SK-N-SH treated with all-trans-retinoic acid at 6 μM for 48 hours (cell line): ENCODE measurements at regions not wholly inside any gene's neighbourhood (a gene's known extent, or its start where the extent isn't known, plus 50 kb on each side); places are given as distances from the start of the nearest gene placed in this dataset.

Experiments used
- CREB5 ChIP-seq: fragments of 250-450 bp; sonication (Bioruptor Pico); IDR thresholded peaks from 2 replicates; pipeline ENCODE4 v1.5.1; 2020; ENCODE audit warnings: low read depth, mild to moderate bottlenecking, moderate library complexity
- CSDC2 ChIP-seq: fragments of 250-450 bp; sonication (Bioruptor Pico); IDR thresholded peaks from 2 replicates; pipeline ENCODE4 v1.5.0; 2020; ENCODE audit warnings: mild to moderate bottlenecking, moderate library complexity
- ESRRG ChIP-seq: fragments of 250-450 bp; sonication (Bioruptor Pico); IDR thresholded peaks from 2 replicates; pipeline ENCODE4 v1.6.1; 2021; ENCODE audit warnings: mild to moderate bottlenecking
- ISL1 ChIP-seq: fragments of 250-450 bp; sonication (Bioruptor Pico); IDR thresholded peaks from 2 replicates; pipeline ENCODE4 v2.1.2; 2022; ENCODE audit warnings: mild to moderate bottlenecking, moderate library complexity
- PATZ1 ChIP-seq: fragments of 250-450 bp; sonication (Bioruptor Pico); IDR thresholded peaks from 2 replicates; pipeline ENCODE4 v1.8.0; 2020; ENCODE audit warnings: mild to moderate bottlenecking, moderate library complexity, borderline replicate concordance
- RARB ChIP-seq: fragments of 250-450 bp; sonication (Bioruptor Pico); IDR thresholded peaks from 2 replicates; pipeline ENCODE4 v1.8.0; 2021; ENCODE audit warnings: mild to moderate bottlenecking, moderate library complexity
- SNAI2 ChIP-seq: fragments of 250-450 bp; sonication (Bioruptor Pico); IDR thresholded peaks from 2 replicates; pipeline ENCODE4 v1.5.0; 2020; ENCODE audit warnings: mild to moderate bottlenecking, moderate library complexity
- ZFP3 ChIP-seq: fragments of 250-450 bp; sonication (Bioruptor Pico); IDR thresholded peaks from 2 replicates; pipeline ENCODE4 v1.5.0; 2020; ENCODE audit warnings: mild to moderate bottlenecking, moderate library complexity
- ZFP30 ChIP-seq: fragments of 450-650 bp; formaldehyde crosslinking; IDR thresholded peaks from 2 replicates; pipeline ENCODE4 v1.5.0; 2022; ENCODE audit warnings: mild to moderate bottlenecking, moderate library complexity
- ZNF565 ChIP-seq: fragments of 450-650 bp; formaldehyde crosslinking; conservative IDR thresholded peaks from 2 replicates; pipeline ENCODE4 v1.5.0; 2020; ENCODE audit warnings: low read depth, mild to moderate bottlenecking, moderate library complexity
- ZNF70 ChIP-seq: fragments of 450-650 bp; formaldehyde crosslinking; IDR thresholded peaks from 2 replicates; pipeline ENCODE4 v1.5.0; 2020; ENCODE audit warnings: mild to moderate bottlenecking, moderate library complexity

- TF ChIP-seq RARB (CRISPR knock-in tag) = no peak
- TF ChIP-seq ESRRG (CRISPR knock-in tag) = no peak
- no peak for TF ChIP-seq SNAI2 (CRISPR knock-in tag)
- TF ChIP-seq CSDC2 (CRISPR knock-in tag) = no peak
- TF ChIP-seq ZNF565 (CRISPR knock-in tag) = no peak
- no peak for TF ChIP-seq ZFP30 (CRISPR knock-in tag)
- no peak for TF ChIP-seq CREB5 (CRISPR knock-in tag)
- no peak for TF ChIP-seq ISL1 (CRISPR knock-in tag)
- TF ChIP-seq ZNF70 (CRISPR knock-in tag) = no peak
- TF ChIP-seq PATZ1 (CRISPR knock-in tag) = no peak
- no peak for TF ChIP-seq ZFP3 (CRISPR knock-in tag)
Measured at GRCh38 chr7:142629588-142630260, 119.5 kb upstream of the PRSS1 start.
